Stomach (tissue), 4 donors: ENCODE measurements at regions not wholly inside any gene's neighbourhood (a gene's known extent, or its start where the extent isn't known, plus 50 kb on each side); places are given as distances from the start of the nearest gene placed in this dataset.

Source experiments
- EP300 ChIP-seq: sonication (generic); formaldehyde crosslinking; IDR thresholded peaks from one replicate; pipeline ENCODE4 v1.6.1; 2017; ENCODE audit warnings: antibody characterized with exemption
- POLR2A ChIP-seq, 4 donors: fragments of 450-650 bp; IDR thresholded peaks; one replicate each; pipeline ENCODE4 v1.6.1; 2016; ENCODE audit warnings: antibody characterized with exemption in 4 of 4, control low read depth in 2 of 4, mild to moderate bottlenecking in 1 of 4, moderate library complexity in 1 of 4
- POLR2AphosphoS5 ChIP-seq, 3 donors: sonication (generic); formaldehyde crosslinking; IDR thresholded peaks; one replicate each; pipeline ENCODE4 v1.6.1; 2016; ENCODE audit warnings: antibody characterized with exemption in 3 of 3
- TF ChIP-seq, protein P1 (sequence below), 7 experiments: fragments of 450-650 bp in 4 of 7; fragments of 200-600 bp in 3 of 7; sonication (generic) in 3 of 7; IDR thresholded peaks; one replicate each; pipeline ENCODE4 v1.5.1; 2016 to 2019; ENCODE audit warnings: antibody characterized with exemption in 7 of 7, control low read depth in 2 of 7, mild to moderate bottlenecking in 1 of 7

DNA sequence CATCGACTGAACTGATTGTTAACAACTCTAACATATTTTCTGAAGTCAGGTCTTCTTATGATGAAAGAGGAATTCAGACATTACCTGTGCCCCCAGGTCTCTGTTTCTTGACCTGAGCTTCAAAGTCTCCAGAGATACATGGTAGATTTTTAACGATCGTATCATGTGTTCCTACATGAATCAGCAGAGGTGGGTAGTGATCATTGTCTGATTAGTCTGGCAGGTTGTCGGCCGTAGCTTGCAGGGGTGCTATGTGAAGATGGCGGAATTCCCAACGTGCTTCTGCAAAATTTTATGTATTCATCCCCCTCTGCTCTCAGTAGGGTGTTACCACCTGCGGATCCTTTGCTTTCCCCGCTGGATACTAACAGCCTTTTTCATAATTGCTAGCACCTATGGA lies 581.9 kb downstream of the GATA3 start:
- TF ChIP-seq, protein P1, sequence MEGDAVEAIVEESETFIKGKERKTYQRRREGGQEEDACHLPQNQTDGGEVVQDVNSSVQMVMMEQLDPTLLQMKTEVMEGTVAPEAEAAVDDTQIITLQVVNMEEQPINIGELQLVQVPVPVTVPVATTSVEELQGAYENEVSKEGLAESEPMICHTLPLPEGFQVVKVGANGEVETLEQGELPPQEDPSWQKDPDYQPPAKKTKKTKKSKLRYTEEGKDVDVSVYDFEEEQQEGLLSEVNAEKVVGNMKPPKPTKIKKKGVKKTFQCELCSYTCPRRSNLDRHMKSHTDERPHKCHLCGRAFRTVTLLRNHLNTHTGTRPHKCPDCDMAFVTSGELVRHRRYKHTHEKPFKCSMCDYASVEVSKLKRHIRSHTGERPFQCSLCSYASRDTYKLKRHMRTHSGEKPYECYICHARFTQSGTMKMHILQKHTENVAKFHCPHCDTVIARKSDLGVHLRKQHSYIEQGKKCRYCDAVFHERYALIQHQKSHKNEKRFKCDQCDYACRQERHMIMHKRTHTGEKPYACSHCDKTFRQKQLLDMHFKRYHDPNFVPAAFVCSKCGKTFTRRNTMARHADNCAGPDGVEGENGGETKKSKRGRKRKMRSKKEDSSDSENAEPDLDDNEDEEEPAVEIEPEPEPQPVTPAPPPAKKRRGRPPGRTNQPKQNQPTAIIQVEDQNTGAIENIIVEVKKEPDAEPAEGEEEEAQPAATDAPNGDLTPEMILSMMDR (IDR thresholded peaks at IDR 0.05): no peak
- no peak for TF ChIP-seq POLR2AphosphoS5 (IDR thresholded peaks at IDR 0.05)
- TF ChIP-seq POLR2A (IDR thresholded peaks at IDR 0.05): no peak
- TF ChIP-seq EP300: no peak
